NB4 (cell line): ENCODE measurements at regions not wholly inside any gene's neighbourhood (a gene's known extent, or its start where the extent isn't known, plus 50 kb on each side); places are given as distances from the start of the nearest gene placed in this dataset.

Experiments
- DNase-seq: peaks from one replicate; pipeline ENCODE4 v3.0.0; 2010; ENCODE audit warnings: low read depth
- H3K4me3 ChIP-seq: one replicate; pipeline ENCODE4 v1.5.1; 2011; ENCODE audit warnings: mild to moderate bottlenecking, low read depth, low read length, moderate library complexity
- MYC ChIP-seq: IDR thresholded peaks from 2 replicates; pipeline ENCODE4 v1.6.1; 2011; ENCODE audit warnings: low read depth, low read length
- POLR2A ChIP-seq: IDR thresholded peaks from 2 replicates; pipeline ENCODE4 v1.6.1; 2011; ENCODE audit warnings: mild to moderate bottlenecking; ENCODE audit not compliant: insufficient read length; ENCODE audit errors: extremely low read depth
- TF ChIP-seq, protein P1 (sequence below): IDR thresholded peaks from one replicate; pipeline ENCODE4 v1.5.1; 2012; ENCODE audit warnings: low read depth, low read length
- TF ChIP-seq, protein P2 (sequence below): IDR thresholded peaks from 2 replicates; pipeline ENCODE4 v1.6.1; 2011; ENCODE audit warnings: low read depth, low read length

DNA sequence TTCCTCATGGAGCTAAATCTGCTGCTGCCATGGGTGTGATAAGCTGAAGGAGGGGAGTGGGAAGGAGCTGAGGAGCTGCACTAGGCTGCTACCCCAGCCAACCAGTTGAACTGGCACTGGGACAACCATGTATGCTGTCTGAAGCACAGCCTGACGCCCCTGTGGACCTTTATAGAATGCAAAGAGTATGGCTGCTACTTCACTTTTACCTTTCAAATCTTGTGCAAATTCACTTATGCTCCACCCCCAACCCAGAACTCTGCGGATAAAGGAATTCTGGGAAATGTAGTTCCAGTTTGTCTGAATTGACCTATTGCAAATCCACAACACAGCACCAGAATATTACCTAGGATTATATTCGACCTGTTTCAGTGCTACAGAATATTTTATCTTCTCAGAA, 217.4 kb upstream of the SLC35B3 start:
- DNase-seq, result no peak
- no peak overlapping the region for H3K4me3 ChIP-seq
- TF ChIP-seq, protein P1, sequence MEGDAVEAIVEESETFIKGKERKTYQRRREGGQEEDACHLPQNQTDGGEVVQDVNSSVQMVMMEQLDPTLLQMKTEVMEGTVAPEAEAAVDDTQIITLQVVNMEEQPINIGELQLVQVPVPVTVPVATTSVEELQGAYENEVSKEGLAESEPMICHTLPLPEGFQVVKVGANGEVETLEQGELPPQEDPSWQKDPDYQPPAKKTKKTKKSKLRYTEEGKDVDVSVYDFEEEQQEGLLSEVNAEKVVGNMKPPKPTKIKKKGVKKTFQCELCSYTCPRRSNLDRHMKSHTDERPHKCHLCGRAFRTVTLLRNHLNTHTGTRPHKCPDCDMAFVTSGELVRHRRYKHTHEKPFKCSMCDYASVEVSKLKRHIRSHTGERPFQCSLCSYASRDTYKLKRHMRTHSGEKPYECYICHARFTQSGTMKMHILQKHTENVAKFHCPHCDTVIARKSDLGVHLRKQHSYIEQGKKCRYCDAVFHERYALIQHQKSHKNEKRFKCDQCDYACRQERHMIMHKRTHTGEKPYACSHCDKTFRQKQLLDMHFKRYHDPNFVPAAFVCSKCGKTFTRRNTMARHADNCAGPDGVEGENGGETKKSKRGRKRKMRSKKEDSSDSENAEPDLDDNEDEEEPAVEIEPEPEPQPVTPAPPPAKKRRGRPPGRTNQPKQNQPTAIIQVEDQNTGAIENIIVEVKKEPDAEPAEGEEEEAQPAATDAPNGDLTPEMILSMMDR, result no peak
- TF ChIP-seq MYC, result no peak

DNA sequence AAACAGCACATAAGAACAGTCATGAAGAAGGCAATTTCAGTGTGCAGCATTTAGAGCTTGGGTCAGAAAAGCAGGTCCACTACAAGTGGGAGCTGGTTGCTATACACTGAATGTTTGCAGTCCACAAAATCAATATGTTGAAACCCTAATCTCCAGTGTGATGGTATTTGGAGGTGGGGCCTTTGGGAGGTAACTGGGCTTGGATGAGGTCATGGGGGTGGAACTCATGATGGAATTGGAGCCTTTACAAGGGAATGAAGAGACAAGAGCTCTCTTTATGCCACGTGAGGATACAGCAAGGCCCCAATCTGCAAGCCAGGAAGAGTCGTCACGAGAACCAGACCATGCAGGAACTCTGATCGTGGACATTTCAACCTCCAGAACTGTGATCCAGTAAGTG, 216.7 kb upstream of the SLC35B3 start:
- no peak for DNase-seq
- TF ChIP-seq, protein P2, sequence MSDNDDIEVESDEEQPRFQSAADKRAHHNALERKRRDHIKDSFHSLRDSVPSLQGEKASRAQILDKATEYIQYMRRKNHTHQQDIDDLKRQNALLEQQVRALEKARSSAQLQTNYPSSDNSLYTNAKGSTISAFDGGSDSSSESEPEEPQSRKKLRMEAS, result no peak
- no peak for TF ChIP-seq POLR2A
- TF ChIP-seq, protein P1, result no peak
- TF ChIP-seq MYC, result no peak
- no peak overlapping the region for H3K4me3 ChIP-seq

DNA sequence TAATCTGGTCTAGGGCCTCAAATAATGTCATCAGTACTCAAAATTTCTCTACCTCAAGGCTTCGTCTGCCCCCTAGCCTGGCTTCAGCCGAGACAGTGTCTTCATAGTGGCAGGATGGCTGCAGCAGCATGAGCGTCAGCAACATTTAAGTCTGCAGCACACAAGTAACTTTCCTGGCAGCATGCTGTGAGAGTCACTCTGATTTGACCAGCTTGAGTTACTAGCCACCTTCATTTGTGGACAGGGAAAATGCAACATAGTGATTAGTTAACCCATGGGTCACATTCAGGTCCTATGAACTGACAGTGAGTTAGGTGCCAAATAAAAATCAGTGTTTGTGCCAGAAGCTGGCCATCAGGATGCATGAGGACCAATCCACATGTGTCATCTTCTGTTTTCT, 209.9 kb upstream of the SLC35B3 start:
- no peak for DNase-seq
- no peak for TF ChIP-seq MYC
- TF ChIP-seq, protein P1, result no peak
- TF ChIP-seq, protein P2, result no peak
- no peak overlapping the region for H3K4me3 ChIP-seq

DNA sequence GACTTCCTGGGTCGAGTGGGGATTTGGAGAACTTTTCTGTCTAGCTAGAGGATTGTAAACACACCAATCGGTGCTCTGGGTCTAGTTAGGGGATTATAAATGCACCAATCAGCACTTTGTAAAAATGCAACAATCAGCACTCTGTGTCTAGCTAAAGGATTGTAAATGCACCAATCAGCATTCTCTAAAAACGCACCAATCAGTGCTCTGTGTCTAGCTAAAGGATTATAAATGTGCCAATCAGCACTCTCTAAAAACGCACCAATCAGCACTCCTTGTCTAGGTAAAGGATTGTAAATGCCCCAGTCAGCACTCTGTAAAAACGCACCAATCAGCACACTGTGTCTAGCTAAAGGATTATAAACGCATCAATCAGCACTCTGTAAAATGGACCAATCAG, 209.0 kb upstream of the SLC35B3 start:
- TF ChIP-seq, protein P1, result no peak
- TF ChIP-seq, protein P2, result no peak
- TF ChIP-seq POLR2A (no peak), MYC (no peak)
- no peak overlapping the region for H3K4me3 ChIP-seq
- DNase-seq, result no peak

DNA sequence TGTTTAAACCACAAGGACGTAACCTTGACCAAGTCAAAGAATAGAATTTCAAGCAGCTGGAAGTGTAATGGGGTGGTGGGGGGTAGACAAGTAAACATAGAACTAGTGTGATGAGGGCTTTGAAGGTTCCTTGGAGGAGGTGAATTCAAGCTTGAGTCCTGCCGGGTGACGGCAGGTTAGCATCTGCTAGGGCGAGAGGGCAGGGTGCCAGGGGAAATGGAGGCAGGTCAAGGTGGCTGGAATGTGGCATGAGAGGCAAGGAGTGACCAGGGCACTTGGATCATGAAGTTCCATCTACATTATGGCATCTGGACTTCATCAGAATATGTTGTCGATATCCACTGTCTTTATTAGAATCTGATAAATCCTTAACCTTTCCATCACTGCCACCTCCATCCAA, 207.5 kb upstream of the SLC35B3 start:
- no peak for DNase-seq
- no peak overlapping the region for H3K4me3 ChIP-seq
- TF ChIP-seq, protein P2, result no peak
- no peak for TF ChIP-seq POLR2A
- TF ChIP-seq, protein P1, result no peak
- no peak for TF ChIP-seq MYC

DNA sequence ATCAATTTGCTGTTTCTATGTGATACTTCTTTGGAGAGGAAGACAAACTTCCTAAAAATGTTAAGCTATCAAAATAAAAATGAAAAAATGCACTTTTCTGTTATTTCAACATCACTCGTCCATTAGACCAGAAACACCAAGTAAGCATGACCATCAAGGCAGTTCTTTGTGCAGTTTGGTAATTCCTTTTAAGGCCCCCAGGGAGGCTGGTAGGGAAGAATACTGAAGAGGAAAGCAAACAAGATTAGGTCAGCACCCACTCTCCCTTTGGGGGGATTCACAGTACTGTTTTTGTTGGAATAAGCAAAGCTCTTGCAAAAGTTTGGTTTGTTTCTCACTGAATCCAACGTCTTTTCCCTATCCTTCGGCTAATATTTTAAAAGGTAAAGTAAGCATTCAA, 206.8 kb upstream of the SLC35B3 start:
- no peak for DNase-seq
- TF ChIP-seq POLR2A, result no peak
- TF ChIP-seq, protein P2, result no peak
- TF ChIP-seq MYC, result no peak
- TF ChIP-seq, protein P1, result no peak

More for the DNA sequence above, 206.8 kb upstream of the SLC35B3 start:
- H3K4me3 ChIP-seq, result no peak overlapping the region
